GM19099 (cell line): ENCODE measurements at regions not wholly inside any gene's neighbourhood (a gene's known extent, or its start where the extent isn't known, plus 50 kb on each side); places are given as distances from the start of the nearest gene placed in this dataset.

Experiments used
- POLR2A ChIP-seq: IDR thresholded peaks from 3 replicates; pipeline ENCODE4 v1.6.1; 2011; ENCODE audit warnings: low read depth; ENCODE audit not compliant: insufficient read length; ENCODE audit errors: extremely low read depth

- no peak for TF ChIP-seq POLR2A
These were observed 168.3 kb upstream of the VRK2 start for GRCh38 chr2:57878171-57878865.

- no peak for TF ChIP-seq POLR2A
These were observed 167.8 kb upstream of the VRK2 start for GRCh38 chr2:57878866-57879210.

GRCh38 chr2:57880446-57880845 lies 166.2 kb upstream of the VRK2 start:
- TF ChIP-seq POLR2A = no peak

GRCh38 chr2:57880967-57881366 lies 165.6 kb upstream of the VRK2 start:
- TF ChIP-seq POLR2A = no peak

- no peak for TF ChIP-seq POLR2A
These were observed 164.4 kb upstream of the VRK2 start for GRCh38 chr2:57881998-57882888.

- no peak for TF ChIP-seq POLR2A
These were observed 163.6 kb upstream of the VRK2 start for GRCh38 chr2:57882895-57883515.

GRCh38 chr2:57884281-57884680 lies 162.3 kb upstream of the VRK2 start:
- TF ChIP-seq POLR2A = no peak

- no peak for TF ChIP-seq POLR2A
These were observed 160.9 kb upstream of the VRK2 start for GRCh38 chr2:57885742-57886141.

GRCh38 chr2:57886161-57886786 lies 160.3 kb upstream of the VRK2 start:
- TF ChIP-seq POLR2A = peak; percentile 26

GRCh38 chr2:57888463-57888862 lies 158.1 kb upstream of the VRK2 start:
- no peak for TF ChIP-seq POLR2A

- no peak for TF ChIP-seq POLR2A
These were observed 156.1 kb upstream of the VRK2 start for GRCh38 chr2:57890464-57890863.

GRCh38 chr2:57891086-57891712 lies 155.4 kb upstream of the VRK2 start:
- TF ChIP-seq POLR2A = no peak

- TF ChIP-seq POLR2A = peak; percentile 34
These were observed 153.7 kb upstream of the VRK2 start for GRCh38 chr2:57892920-57893319.

GRCh38 chr2:57893347-57893746 lies 153.3 kb upstream of the VRK2 start:
- no peak for TF ChIP-seq POLR2A

GRCh38 chr2:57893786-57894185 lies 152.8 kb upstream of the VRK2 start:
- no peak for TF ChIP-seq POLR2A
